ENCODE measurements at regions not wholly inside any gene's neighbourhood (a gene's known extent, or its start where the extent isn't known, plus 50 kb on each side); places are given as distances from the start of the nearest gene placed in this dataset.

DNA sequence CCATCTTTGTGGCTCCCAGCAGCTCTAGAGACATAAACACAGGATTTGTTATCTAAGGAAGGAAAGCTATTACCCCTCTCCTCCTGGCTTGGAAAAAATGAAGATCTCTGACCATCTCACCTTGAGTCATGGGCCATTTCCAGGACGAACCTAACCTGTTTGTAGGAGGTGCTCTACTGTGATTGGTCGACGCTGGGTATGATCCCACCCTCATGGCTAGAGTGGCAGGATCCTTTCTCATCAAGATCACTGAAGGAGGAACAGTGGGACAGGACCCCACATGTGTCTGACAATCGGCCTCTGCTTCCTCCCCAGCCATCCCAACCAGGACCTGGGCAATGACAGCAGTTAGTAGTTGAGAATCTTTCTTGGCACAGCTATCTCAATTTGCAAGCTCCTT is 144.1 kb downstream of the EMX2 start:
- TF ChIP-seq, protein P1, sequence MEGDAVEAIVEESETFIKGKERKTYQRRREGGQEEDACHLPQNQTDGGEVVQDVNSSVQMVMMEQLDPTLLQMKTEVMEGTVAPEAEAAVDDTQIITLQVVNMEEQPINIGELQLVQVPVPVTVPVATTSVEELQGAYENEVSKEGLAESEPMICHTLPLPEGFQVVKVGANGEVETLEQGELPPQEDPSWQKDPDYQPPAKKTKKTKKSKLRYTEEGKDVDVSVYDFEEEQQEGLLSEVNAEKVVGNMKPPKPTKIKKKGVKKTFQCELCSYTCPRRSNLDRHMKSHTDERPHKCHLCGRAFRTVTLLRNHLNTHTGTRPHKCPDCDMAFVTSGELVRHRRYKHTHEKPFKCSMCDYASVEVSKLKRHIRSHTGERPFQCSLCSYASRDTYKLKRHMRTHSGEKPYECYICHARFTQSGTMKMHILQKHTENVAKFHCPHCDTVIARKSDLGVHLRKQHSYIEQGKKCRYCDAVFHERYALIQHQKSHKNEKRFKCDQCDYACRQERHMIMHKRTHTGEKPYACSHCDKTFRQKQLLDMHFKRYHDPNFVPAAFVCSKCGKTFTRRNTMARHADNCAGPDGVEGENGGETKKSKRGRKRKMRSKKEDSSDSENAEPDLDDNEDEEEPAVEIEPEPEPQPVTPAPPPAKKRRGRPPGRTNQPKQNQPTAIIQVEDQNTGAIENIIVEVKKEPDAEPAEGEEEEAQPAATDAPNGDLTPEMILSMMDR (IDR thresholded peaks at IDR 0.05): no peak
- no peak for TF ChIP-seq POLR2AphosphoS5 (IDR thresholded peaks at IDR 0.05)
- TF ChIP-seq POLR2A (IDR thresholded peaks at IDR 0.05): no peak
